ENCODE measurements at regions not wholly inside any gene's neighbourhood (a gene's known extent, or its start where the extent isn't known, plus 50 kb on each side); places are given as distances from the start of the nearest gene placed in this dataset.

DNA sequence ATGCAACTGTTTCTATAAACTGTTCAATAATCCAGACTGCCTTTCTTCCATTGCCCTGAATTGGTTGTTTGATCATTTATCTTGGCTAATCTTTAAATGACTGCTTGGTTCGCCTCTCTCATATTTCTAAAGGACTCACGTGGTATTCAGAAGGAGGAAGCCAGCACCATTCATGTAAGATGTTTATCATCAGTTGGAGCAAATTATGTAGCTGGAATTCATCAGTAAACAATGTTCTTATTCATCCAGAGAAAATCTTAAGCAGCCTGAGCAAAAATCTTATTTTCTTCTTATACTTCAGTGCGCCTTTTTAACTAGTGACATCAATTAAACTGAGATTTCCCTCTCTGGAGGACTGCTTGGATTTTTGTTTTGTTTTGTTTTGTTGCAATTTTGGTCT is 538.7 kb upstream of the TMEM132C start:
- TF ChIP-seq, protein P1, sequence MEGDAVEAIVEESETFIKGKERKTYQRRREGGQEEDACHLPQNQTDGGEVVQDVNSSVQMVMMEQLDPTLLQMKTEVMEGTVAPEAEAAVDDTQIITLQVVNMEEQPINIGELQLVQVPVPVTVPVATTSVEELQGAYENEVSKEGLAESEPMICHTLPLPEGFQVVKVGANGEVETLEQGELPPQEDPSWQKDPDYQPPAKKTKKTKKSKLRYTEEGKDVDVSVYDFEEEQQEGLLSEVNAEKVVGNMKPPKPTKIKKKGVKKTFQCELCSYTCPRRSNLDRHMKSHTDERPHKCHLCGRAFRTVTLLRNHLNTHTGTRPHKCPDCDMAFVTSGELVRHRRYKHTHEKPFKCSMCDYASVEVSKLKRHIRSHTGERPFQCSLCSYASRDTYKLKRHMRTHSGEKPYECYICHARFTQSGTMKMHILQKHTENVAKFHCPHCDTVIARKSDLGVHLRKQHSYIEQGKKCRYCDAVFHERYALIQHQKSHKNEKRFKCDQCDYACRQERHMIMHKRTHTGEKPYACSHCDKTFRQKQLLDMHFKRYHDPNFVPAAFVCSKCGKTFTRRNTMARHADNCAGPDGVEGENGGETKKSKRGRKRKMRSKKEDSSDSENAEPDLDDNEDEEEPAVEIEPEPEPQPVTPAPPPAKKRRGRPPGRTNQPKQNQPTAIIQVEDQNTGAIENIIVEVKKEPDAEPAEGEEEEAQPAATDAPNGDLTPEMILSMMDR (IDR thresholded peaks at IDR 0.05), result no peak
- no peak for TF ChIP-seq POLR2A (IDR thresholded peaks at IDR 0.05)
